K562 (cell line): ENCODE measurements at regions not wholly inside any gene's neighbourhood (a gene's known extent, or its start where the extent isn't known, plus 50 kb on each side); places are given as distances from the start of the nearest gene placed in this dataset.

Experiments
- ATAC-seq: fragments of 200-7000 bp; cut with Tn5 transposase; 3 replicates; pipeline ENCODE4 v1.9.1; 2020; ENCODE audit warnings: moderate library complexity
- BruUV-seq: library from RNA; stranded (reverse); fragments of 400-500 nt; replicated peaks from 2 replicates; lab custom pipeline; 2021; lab: Mats Ljungman, UMichigan
- CTCF ChIA-PET: fragments of 300-600 bp; formaldehyde crosslinking; extraction: SDS; loops from one replicate; lab custom pipeline; 2021; ENCODE audit warnings: low intra/inter-chr PET ratio; lab: Yijun Ruan, JAX
- POLR2A ChIA-PET: fragments of 300-600, 350-650 bp; sonication (Branson Sonifier 250); formaldehyde crosslinking; extraction: SDS; loops from one replicate; lab custom pipeline; 2021; ENCODE audit warnings: antibody characterized with exemption, inconsistent platforms; lab: Yijun Ruan, JAX
- DNase-seq, 4 experiments: peaks; one replicate each; pipeline versions ENCODE4 v3.0.0 to v3.0.0-alpha.2; 2011 to 2018; ENCODE audit warnings: low spot score in 3 of 4, mixed read lengths in 3 of 4; ENCODE audit errors: extremely low read depth in 1 of 4
- FAIRE-seq: peaks from 2 replicates; lab custom pipeline; 2011; peaks lifted over from hg19 to GRCh38; lab: Jason Lieb, UNC
- H2AFZ ChIP-seq: 2 replicates; pipeline ENCODE4 v1.6.0; 2011; ENCODE audit warnings: low read depth, low read length, control low read depth, inconsistent platforms
- H3K27ac ChIP-seq: fragments of 200-600 bp; 3 replicates; pipeline ENCODE4 v1.8.0; 2011; ENCODE audit warnings: low read depth, mild to moderate bottlenecking, control low read depth, inconsistent platforms, low read length, moderate library complexity, mixed read lengths; ENCODE audit errors: extremely low read depth
- H3K27me3 ChIP-seq, 2 experiments: fragments of 300-600 bp in 1 of 2; 2 replicates in 1 of 2; 3 replicates in 1 of 2; pipeline versions ENCODE4 v1.6.0 to v1.8.0; 2011; ENCODE audit warnings: inconsistent platforms in 2 of 2, low read length in 2 of 2, mild to moderate bottlenecking in 1 of 2, mixed read lengths in 1 of 2, moderate library complexity in 1 of 2; ENCODE audit not compliant: control insufficient read depth in 2 of 2, insufficient read depth in 2 of 2
- H3K36me3 ChIP-seq: fragments of 300-600 bp; 3 replicates; pipeline ENCODE4 v1.8.0; 2011; ENCODE audit warnings: mild to moderate bottlenecking, low read length, inconsistent platforms; ENCODE audit not compliant: control insufficient read depth, insufficient read depth
- H3K4me1 ChIP-seq, 2 experiments: fragments of 200-600 bp in 1 of 2; replicated peaks in 1 of 2; 2 replicates in 1 of 2; 3 replicates in 1 of 2; pipeline versions ENCODE4 v1.5.1 to v1.8.0; 2011; ENCODE audit warnings: inconsistent platforms in 2 of 2, low read length in 2 of 2, mild to moderate bottlenecking in 1 of 2, mixed read lengths in 1 of 2, moderate library complexity in 1 of 2; ENCODE audit not compliant: control insufficient read depth in 2 of 2, insufficient read depth in 2 of 2
- H3K4me2 ChIP-seq: 2 replicates; pipeline ENCODE4 v1.6.1; 2011; ENCODE audit warnings: low read length, control low read depth, inconsistent platforms, mixed read lengths; ENCODE audit not compliant: insufficient read depth
- H3K4me3 ChIP-seq: fragments of 200-600 bp; sonication (generic), shearing (Covaris generic); 2 replicates; pipeline ENCODE4 v1.5.1; 2016; ENCODE audit warnings: control low read depth, inconsistent platforms
- H3K79me2 ChIP-seq: fragments of 200-600 bp; 3 replicates; pipeline ENCODE4 v1.8.0; 2011; ENCODE audit warnings: low read length, inconsistent platforms; ENCODE audit not compliant: control insufficient read depth, insufficient read depth
- H3K9ac ChIP-seq, 2 experiments: 2 replicates each; pipeline versions ENCODE4 v1.6.0 to v1.6.1; 2011; ENCODE audit warnings: low read depth in 2 of 2, low read length in 2 of 2, control low read depth in 1 of 2, inconsistent platforms in 1 of 2, mild to moderate bottlenecking in 1 of 2, mixed read lengths in 1 of 2; ENCODE audit not compliant: insufficient read depth in 1 of 2
- H3K9me1 ChIP-seq: one replicate; pipeline ENCODE4 v1.6.0; 2011; ENCODE audit warnings: inconsistent platforms, mild to moderate bottlenecking, low read length, moderate library complexity; ENCODE audit not compliant: control insufficient read depth, insufficient read depth
- H3K9me3 ChIP-seq: replicated peaks from 2 replicates; pipeline ENCODE4 v1.5.1; 2011; ENCODE audit warnings: low read depth, low read length, inconsistent platforms; ENCODE audit not compliant: control insufficient read depth, insufficient read depth
- H4K20me1 ChIP-seq: replicated peaks from 2 replicates; pipeline ENCODE4 v1.6.1; 2011; ENCODE audit warnings: low read length, inconsistent platforms, mixed read lengths; ENCODE audit not compliant: control insufficient read depth, insufficient read depth
- CAMTA2 ChIP-seq: fragments of 250-450 bp; sonication (Bioruptor Pico); conservative IDR thresholded peaks from 2 replicates; pipeline ENCODE4 v1.5.1; 2022
- CCAR2 ChIP-seq: fragments of 200-400 bp; formaldehyde crosslinking; IDR thresholded peaks from 2 replicates; pipeline ENCODE4 v1.6.1; 2017; ENCODE audit warnings: mild to moderate bottlenecking, low read depth, low read length
- DLX4 ChIP-seq: fragments of 250-450 bp; sonication (Bioruptor Pico); IDR thresholded peaks from 2 replicates; pipeline ENCODE4 v1.6.1; 2021; ENCODE audit warnings: mild to moderate bottlenecking
- HMBOX1 ChIP-seq: sonication (generic); IDR thresholded peaks from 2 replicates; pipeline ENCODE4 v1.6.1; 2016
- HNRNPH1 ChIP-seq: fragments of 200-400 bp; formaldehyde crosslinking; optimal IDR thresholded peaks from 2 replicates; pipeline ENCODE3; 2017; ENCODE audit warnings: low read depth, mild to moderate bottlenecking, low read length, moderate library complexity
- JUND ChIP-seq, 2 experiments: IDR thresholded peaks; 2 replicates in 1 of 2; 3 replicates in 1 of 2; pipeline ENCODE4 v1.6.1; 2011; ENCODE audit warnings: borderline replicate concordance in 2 of 2, low read depth in 2 of 2, low read length in 2 of 2, improper control_type of control experiment in 1 of 2, missing biosample characterization in 1 of 2, missing genetic modification characterization in 1 of 2, missing genetic modification reagents in 1 of 2
- LCOR ChIP-seq: sonication (generic); formaldehyde crosslinking; IDR thresholded peaks from 2 replicates; pipeline ENCODE4 v1.8.0; 2022; ENCODE audit warnings: mild to moderate bottlenecking, missing genetic modification reagents
- MYBL2 ChIP-seq, 2 experiments: fragments of 450-650 bp in 1 of 2; sonication (generic) in 1 of 2; formaldehyde crosslinking in 1 of 2; IDR thresholded peaks; 2 replicates each; pipeline versions ENCODE4 v1.6.1 to v1.8.1; 2017 to 2022; ENCODE audit warnings: borderline replicate concordance in 1 of 2, inconsistent platforms in 1 of 2, low read depth in 1 of 2, mild to moderate bottlenecking in 1 of 2, missing genetic modification reagents in 1 of 2, moderate library complexity in 1 of 2
- NUFIP1 ChIP-seq: fragments of 450-650 bp; IDR thresholded peaks from 2 replicates; pipeline ENCODE4 v1.6.1; 2018; ENCODE audit not compliant: partially characterized antibody
- RAD51 ChIP-seq: fragments of 450-650 bp; IDR thresholded peaks from 2 replicates; pipeline ENCODE4 v1.7.1; 2016; ENCODE audit warnings: low read depth, mild to moderate bottlenecking, borderline replicate concordance
- RBM17 ChIP-seq: fragments of 200-400 bp; formaldehyde crosslinking; IDR thresholded peaks from 2 replicates; pipeline ENCODE4 v1.6.1; 2017; ENCODE audit warnings: low read depth, mild to moderate bottlenecking, low read length, borderline replicate concordance
- SAFB2 ChIP-seq: fragments of 200-400 bp; formaldehyde crosslinking; IDR thresholded peaks from 2 replicates; pipeline ENCODE4 v1.6.1; 2018; ENCODE audit warnings: borderline replicate concordance, low read length, low read depth, moderate library complexity; ENCODE audit not compliant: severe bottlenecking
- TEAD4 ChIP-seq, 2 experiments: sonication (generic) in 1 of 2; formaldehyde crosslinking in 1 of 2; IDR thresholded peaks; 2 replicates each; pipeline versions ENCODE4 v1.6.1 to v1.8.0; 2012 to 2022; ENCODE audit warnings: borderline replicate concordance in 1 of 2, inconsistent platforms in 1 of 2, low read length in 1 of 2, mild to moderate bottlenecking in 1 of 2, missing genetic modification reagents in 1 of 2
- TOE1 ChIP-seq, 2 experiments: fragments of 450-650 bp in 1 of 2; sonication (generic) in 1 of 2; formaldehyde crosslinking in 1 of 2; IDR thresholded peaks; 2 replicates each; pipeline versions ENCODE4 v1.7.1 to v1.8.0; 2016 to 2022; ENCODE audit warnings: borderline replicate concordance in 2 of 2, mild to moderate bottlenecking in 2 of 2, antibody characterized with exemption in 1 of 2, inconsistent platforms in 1 of 2, low read depth in 1 of 2, missing genetic modification reagents in 1 of 2, moderate library complexity in 1 of 2
- ZBED1 ChIP-seq: IDR thresholded peaks from 2 replicates; pipeline ENCODE4 v1.6.1; 2014
- ZBTB26 ChIP-seq: fragments of 450-650 bp; formaldehyde crosslinking; IDR thresholded peaks from 2 replicates; pipeline ENCODE4 v1.4.0; 2022; ENCODE audit warnings: missing genetic modification characterization
- ZNF239 ChIP-seq: fragments of 250-450 bp; sonication (Bioruptor Pico); IDR thresholded peaks from 2 replicates; pipeline ENCODE4 v1.4.0; 2020; ENCODE audit warnings: mild to moderate bottlenecking
- ZNF584 ChIP-seq: fragments of 200-800 bp; sonication (Bioruptor generic); IDR thresholded peaks from 2 replicates; pipeline ENCODE4 v1.6.1; 2016; ENCODE audit warnings: low read depth, mild to moderate bottlenecking, missing genetic modification characterization, missing compliant biosample characterization
- WGBS: fragments of 100-300 bp; shearing (Covaris generic); methylation state at CpG from one replicate; pipeline ENCODE4 v1.1.6; 2016; ENCODE audit warnings: low coverage, mixed read lengths; ENCODE audit not compliant: insufficient coverage; ENCODE audit errors: missing lambda C conversion rate; 5-methylcytosine and 5-hydroxymethylcytosine counted together
- in situ Hi-C: fragments of 300-500 bp; cut with MboI; formaldehyde crosslinking; loops from 4 replicates; pipeline ENCODE4 v1.15.0; 2018; ENCODE audit warnings: inconsistent platforms, mixed read lengths
- intact Hi-C: fragments of 100-400 bp; cut with micrococcal nuclease; formaldehyde crosslinking; loops from 2 replicates; pipeline ENCODE4 v1.14.2; 2022

DNA sequence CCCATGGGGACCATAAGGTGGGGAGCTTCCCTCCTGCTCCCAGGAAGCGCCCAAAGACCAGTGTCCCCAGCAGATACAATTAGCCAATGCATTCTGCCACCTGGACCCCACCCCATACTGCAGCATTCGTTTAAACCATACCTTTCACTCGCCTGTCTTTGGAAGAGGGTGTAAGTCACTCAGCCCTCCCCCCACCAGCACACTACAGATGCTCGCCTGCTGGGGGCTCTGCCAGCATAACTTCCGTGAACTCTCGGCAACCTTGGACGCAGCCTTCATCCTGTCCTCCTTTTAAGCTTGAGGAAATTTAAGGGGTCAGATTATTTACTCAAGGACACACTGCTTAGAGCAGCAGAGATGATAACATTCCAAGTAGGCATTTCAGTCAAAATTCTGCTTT lies 94.4 kb upstream of the NAA20 start:
- FAIRE-seq (no peak), DNase-seq (no peak), ATAC-seq (0 out of 3 replicates have a peak, but pooled peaks have one; percentile 32)
- Histone ChIP-seq H4K20me1 (no peaks in the 10 kb centered on the region), H3K9me1 (no peaks in the 10 kb centered on the region), H2AFZ (no peak overlapping the region), H3K4me1 (no peaks in the 10 kb centered on the region), H3K27me3 (peaks cover 0 to 13% of the 10 kb centered on the region in 2 experiments; a peak in 2 of 5 replicates), H3K27ac (no peak overlapping the region), H3K36me3 (no peaks in the 10 kb centered on the region), H3K4me3 (no peak overlapping the region), H3K4me2 (no peak overlapping the region), H3K79me2 (no peaks in the 10 kb centered on the region), H3K9ac (no peak overlapping the region), H3K9me3 (no peaks in the 10 kb centered on the region)
- BruUV-seq, result no TSS peak
- 0% methylated on average over 5 of the region's 7 CpGs for WGBS
- ChIA-PET CTCF (no interaction called here), POLR2A (no interaction called here)
- TF ChIP-seq ZBTB26 (CRISPR knock-in tag), result no peak
- TF ChIP-seq NUFIP1, result no peak
- TF ChIP-seq LCOR (CRISPR knock-in tag), result no peak
- TF ChIP-seq RAD51, result no peak
- TF ChIP-seq RBM17, result no peak
- TF ChIP-seq TEAD4 (IDR thresholded peaks at IDR 0.05; ENCODE audit: low read length), result no peak
- TF ChIP-seq TEAD4 (CRISPR knock-in tag; IDR thresholded peaks at IDR 0.05; ENCODE audit: borderline replicate concordance), result no peak
- no peak for TF ChIP-seq ZNF239
- no peak for TF ChIP-seq TOE1 (IDR thresholded peaks at IDR 0.05; ENCODE audit: borderline replicate concordance)
- no peak for TF ChIP-seq TOE1 (CRISPR knock-in tag; IDR thresholded peaks at IDR 0.05; ENCODE audit: borderline replicate concordance, low read depth)
- TF ChIP-seq HNRNPH1, result no peak
- TF ChIP-seq ZNF584 (CRISPR knock-in tag), result no peak
- no peak for TF ChIP-seq JUND (IDR thresholded peaks at IDR 0.05; ENCODE audit: borderline replicate concordance, low read depth, low read length)
- no peak for TF ChIP-seq JUND (tag; IDR thresholded peaks at IDR 0.05; ENCODE audit: borderline replicate concordance, low read depth, low read length)
- no peak for TF ChIP-seq HMBOX1
- TF ChIP-seq ZBED1, result no peak
- TF ChIP-seq SAFB2, result no peak
- TF ChIP-seq DLX4 (CRISPR knock-in tag), result no peak
- TF ChIP-seq MYBL2 (IDR thresholded peaks at IDR 0.05; ENCODE audit: low read depth), result no peak
- no peak for TF ChIP-seq MYBL2 (CRISPR knock-in tag; IDR thresholded peaks at IDR 0.05; ENCODE audit: borderline replicate concordance)
- no peak for TF ChIP-seq CAMTA2
- TF ChIP-seq CCAR2, result no peak
- in situ Hi-C loops, result no loop called here
- intact Hi-C loops, result no loop called here
